ENCODE measurements at regions not wholly inside any gene's neighbourhood (a gene's known extent, or its start where the extent isn't known, plus 50 kb on each side); places are given as distances from the start of the nearest gene placed in this dataset.

DNA sequence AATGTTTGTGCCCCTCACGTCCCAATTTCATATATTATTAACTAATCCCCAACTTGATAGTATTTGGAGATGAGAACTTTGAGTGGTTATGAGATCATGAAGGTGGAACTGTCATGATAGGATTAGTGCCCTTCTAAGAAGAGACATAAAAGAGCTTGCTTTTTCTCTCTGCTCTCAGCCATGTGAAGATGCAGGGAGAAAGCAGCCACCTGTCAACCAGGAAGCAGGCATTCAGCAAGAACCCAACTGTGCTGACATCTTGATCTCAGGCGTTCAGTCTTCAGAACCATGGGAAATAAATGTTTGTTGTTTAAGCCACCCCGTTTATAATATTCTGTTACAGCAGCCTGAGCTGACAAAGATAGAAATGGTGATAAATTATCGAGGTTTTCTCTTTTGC, 278.7 kb upstream of the KCNMB2 start:
- peak in 1 of 2 experiments; percentile 28 for DNase-seq

DNA sequence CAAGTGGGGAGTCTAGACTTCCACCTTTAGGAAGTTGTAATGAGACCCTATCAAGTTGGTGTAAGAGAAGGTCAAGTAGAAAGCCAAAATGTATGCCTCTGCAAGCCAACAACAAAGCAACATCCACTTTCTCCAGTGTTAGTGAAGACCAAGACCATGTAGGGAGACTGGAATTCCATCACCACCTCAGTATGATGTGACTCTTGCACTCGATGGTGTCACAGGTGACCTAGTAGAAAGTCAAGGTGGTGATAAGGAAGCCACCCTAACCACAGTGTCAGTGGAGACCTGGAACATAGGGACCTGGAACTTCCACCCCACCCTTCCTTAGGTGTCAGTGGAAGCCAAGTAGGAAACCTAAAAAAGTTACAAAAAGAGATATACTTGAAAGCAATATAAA, 278.1 kb upstream of the KCNMB2 start:
- DNase-seq, result no peak

DNA sequence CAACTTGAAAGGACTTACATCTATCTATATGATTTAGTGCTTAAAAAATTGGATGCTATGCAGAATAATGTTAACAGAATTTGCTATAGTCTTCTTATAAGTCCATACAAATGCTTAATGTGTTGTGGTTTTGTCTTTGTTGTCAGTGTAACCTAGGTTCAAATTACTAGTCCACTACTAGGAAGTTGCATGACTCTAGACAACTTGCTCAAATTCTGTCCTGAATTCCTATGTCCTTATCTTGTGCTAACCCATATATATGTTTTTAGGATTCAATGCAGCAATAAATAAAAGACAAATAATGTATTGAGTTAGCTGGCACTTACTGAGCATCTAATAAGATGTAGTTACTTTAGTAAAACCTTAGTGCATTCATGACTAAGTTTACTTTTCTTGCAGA, 276.5 kb upstream of the KCNMB2 start:
- no peak for DNase-seq

DNA sequence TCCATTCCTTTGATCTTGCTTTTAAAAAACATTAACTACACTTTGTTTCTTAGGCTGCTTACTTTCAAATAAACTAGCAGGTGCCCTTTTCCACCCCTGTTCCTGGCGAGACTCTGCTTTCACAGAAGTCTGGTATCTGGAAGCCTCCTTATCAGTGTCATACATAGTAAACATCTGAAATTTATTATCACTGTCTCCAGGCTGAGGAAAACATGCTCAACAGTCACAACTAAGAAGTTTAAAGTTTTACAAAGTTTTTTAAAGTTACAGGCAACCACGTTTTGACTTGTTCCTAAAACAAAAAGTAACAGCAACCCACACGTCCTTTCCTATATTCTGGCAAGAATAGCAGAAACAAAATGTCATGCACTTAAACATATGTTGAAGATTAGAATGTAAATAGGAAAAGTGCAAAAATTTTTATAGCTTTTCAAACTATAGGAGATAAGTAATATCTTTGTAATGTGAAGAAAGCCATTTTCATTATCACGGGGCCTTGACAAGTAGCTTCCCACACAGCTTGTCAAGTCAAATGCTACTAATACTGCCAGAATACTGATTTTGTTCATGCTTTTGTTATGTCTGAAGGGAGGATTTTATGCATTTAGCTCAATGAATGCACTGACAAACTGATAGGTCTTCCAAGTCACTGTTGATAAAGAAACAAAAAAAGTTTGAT, 275.2 kb upstream of the KCNMB2 start:
- DNase-seq, result no peak

DNA sequence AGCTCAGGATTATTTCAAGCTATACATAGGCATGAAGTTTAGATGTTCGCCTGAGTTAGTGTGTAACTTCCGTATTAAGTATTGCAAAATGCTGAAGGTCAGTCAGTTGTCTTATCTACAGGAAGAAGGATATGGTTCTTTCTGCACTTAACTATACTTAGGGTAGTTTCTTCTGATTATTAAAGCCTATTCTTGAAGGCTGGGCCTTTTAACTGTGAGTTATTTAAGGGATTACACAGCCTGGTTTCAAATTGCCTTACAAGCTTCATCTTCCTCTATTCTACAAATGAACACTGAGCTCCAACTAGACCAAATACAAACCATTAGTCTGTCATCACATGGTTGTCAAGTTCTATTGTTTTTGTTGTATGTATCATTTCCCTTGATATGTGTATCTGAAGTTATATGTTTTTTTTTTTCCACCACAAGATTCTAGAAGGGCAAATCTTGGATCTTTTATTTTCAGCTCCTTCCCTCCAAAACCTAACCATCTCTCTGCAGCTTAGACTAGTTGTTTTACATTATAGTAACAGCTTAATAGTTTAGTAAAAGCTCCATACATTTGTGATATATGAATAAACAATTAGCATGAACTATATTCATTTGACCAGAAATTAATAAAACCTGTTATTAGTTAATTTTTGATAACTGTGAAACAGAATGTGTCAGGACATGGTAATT, 272.9 kb upstream of the KCNMB2 start:
- DNase-seq, result no peak

DNA sequence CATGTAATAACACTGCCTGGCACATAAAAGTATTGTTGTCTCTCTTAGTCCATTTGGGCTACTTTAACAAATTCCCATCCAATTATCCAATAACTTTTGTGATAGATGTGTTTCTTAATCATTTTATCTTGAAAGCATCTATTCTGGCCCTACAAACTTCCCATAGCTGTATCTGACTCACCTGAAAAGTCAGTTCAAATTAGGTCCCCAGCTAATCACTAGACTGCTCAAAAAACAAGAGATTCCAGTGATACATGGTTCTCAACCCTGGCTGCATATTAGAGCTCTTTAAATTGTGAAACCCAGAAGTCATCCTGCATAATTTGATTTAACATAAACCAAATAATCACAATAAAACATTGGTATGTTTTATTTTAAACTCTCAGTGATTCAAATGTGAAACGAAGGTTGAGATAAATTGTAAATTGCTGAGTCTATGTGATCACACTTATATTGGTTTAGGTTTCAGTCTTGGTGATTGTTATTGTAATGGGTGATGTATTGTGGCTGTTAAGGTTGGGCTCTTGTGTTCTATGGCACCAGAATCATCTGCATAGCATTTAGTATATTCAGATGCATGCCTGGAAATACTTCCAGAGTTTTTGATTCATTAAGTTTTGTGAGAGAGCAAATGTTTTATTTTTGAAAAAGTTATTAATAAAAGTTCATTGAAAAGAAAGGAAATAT, 268.9 kb upstream of the KCNMB2 start:
- no peak for DNase-seq

DNA sequence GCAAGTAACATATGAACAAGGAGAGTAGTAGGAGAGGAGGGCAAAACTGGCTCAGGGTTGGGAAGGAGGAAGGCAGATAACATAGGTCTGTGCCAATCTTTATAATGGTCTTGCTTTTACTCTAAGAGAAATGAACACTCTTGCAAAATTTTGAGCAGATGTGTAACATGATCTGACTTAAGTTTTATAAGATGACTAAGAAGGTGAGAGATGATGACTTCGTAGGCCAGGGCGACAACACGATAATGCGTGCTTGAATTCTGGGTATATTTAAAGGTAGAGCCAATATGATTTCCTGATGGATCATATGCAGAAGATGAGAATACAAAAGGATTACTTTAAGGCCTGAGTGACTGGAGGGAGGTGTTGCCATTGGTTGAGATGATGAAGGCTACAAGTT, 265.4 kb upstream of the KCNMB2 start:
- no peak for DNase-seq

DNA sequence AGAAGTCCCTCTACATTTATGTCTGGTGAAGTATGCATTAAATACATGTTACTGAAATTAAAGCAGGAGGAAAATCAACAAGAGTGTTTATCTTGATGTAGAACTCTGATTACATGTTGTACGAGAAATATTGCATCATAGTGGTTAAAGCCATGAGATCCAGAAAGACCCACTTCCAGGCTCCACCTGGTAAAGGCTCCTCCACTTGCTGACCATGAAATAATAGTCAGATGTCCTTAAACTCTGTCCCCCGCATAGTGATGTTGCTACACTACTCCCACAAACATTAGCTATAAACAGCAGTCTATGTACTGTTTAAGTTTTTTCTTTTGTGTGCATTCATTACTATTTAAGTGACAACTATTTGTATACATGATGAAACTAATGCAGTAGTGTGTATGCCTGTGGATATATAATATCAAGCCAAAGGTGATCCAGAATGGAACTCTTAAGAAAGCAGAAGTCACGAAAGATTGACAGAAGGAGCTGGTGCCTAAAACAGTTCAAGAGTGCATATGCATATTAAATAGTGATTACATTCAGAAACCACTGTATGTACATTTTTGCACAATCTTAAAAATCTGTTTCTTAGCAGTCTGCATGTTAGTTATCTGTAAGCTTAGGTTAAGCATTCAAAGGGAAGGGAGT, 264.4 kb upstream of the KCNMB2 start:
- no peak for DNase-seq

DNA sequence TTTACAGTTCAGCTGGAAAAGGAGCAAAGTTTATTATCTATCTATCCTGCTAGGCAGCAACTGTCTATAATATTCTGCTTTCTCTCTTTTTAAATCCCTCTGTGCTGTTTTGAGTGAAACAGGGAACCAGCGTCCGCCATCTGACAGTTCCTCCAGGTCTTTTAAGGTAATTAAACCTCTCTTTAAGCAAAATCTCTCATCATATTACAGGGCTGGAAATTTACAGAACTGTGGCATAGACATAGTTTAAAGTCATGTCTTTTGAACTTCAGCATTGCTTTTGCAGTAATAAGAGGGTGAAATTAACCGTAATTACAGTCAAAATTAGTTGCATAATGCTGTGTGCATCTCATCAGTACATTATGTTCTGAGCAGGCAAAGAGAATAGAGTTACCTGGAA, 263.4 kb upstream of the KCNMB2 start:
- DNase-seq, result no peak

DNA sequence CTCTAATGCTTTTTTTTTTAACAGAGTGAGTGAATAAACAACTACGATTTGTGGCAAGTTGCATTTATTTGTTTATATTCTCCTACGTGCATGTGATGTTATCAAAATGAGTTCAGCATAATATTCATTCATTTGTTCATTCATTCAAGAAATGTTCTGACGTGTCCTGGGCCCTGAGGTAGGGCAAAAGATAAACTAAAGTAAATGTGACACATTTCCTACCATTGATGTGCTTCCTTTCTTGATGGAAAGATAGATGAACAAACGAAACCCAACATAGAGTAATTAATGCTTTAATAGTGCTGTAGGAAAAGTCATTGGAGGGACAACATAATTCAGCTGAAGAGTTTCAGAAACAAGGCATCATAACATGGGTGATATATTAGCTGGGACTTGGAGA, 261.5 kb upstream of the KCNMB2 start:
- no peak for DNase-seq

DNA sequence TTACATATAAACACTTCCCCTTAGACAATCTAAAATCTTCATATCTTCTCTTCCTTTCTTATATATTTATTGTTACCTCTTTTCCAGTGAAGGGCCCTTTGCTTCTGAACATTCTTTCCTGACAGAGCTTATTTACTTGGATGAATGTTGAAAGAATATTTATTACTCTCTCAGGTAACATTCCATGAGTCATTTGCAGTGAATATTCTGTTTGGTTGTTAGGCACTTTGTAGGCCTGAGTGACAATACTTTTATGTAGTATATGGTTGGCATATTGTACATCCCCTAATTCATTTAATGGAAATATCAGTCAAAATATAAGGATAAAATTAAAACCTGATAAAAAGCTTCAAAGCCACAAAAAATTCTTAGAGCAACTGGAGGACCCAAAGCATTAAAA, 260.9 kb upstream of the KCNMB2 start:
- no peak for DNase-seq

DNA sequence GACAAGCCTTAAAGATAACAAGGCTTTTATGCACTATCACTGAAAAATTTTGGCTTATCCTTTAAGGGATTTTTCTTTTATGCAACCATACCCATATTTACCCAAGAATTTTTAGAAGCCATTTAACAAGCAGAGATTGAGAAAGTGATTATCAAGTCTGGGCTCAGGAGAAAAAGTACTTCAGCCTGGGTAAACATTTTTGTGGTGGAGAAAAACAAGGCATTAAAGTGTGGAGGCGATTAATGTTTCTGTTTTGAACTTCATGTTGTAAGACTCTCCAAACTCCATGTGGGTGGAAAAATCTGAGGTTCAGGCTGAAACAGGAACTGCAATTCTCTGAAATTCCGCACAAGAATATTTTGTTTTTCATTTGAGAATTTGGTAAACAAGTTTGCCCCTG, 260.4 kb upstream of the KCNMB2 start:
- DNase-seq, result no peak

DNA sequence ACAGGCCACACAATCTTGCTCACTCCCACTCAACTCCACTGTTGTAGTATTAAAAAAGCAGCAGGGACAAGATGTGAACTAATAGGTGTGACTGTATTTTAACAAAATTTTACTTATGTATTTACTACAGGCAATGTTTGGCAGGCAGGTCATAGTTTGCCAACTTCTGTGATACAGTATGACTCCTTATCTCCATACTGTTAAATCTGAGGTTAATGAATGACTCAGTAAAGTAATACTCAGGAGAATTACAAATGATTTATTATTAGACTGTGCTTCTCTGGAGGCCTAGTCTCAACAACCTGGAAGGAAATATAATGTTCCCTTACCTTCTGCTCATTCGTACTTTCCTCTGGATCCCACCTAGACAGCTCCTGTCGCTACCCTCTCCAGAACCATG, 258.6 kb upstream of the KCNMB2 start:
- no peak for DNase-seq

DNA sequence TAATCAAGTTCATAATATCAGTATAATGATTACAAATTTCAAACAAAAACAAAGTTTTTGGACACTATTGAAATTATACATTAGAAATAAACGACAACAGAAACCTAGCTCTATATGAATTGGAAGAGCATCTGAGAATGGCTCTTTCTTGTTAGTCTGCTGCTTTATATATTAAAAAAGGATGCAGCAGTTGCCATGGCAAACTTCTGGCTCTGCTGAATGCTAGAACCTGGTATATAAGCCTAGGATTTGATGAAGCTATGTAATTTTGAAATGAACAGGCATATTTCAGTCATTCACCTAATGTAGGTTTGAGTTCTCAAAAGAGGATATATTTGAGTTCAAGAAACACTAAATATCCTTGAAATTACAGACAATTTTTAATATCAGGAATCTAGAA, 252.7 kb upstream of the KCNMB2 start:
- no peak for DNase-seq

DNA sequence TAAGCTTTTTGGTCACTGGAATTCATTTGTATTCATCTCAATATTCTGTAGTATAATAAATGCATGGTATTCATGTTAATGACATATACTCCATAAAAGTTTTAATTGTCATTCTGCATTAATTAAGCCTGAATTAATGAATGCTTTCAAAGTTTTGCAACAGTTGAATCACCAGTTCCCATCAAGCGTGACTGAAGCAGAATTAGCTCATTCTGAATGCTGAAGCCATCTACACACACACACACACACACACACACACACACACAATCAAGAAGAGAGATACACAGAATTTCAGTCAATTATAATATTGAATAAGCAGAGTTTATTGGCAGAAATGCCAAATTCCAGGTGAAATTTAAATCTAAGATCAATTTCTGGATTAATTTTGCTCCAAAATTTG, 252.1 kb upstream of the KCNMB2 start:
- DNase-seq, result no peak

DNA sequence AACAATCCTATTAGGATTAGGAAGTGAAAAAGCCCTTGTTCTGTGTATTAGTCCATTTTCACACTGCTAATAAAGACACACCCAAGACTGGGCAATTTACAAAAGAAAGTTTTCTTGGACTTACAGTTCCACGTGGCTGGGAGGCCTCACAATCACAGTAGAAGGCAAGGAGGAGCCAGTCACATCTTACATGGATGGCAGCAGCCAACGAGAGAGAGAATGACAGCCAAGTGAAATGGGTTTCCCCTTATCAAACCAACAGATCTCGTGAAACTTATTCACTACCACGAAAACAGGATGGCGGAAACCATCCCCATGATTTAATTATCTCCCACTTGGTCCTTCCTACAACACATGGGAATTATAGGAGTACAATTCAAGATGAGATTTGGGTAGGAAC, 248.2 kb upstream of the KCNMB2 start:
- no peak for DNase-seq

DNA sequence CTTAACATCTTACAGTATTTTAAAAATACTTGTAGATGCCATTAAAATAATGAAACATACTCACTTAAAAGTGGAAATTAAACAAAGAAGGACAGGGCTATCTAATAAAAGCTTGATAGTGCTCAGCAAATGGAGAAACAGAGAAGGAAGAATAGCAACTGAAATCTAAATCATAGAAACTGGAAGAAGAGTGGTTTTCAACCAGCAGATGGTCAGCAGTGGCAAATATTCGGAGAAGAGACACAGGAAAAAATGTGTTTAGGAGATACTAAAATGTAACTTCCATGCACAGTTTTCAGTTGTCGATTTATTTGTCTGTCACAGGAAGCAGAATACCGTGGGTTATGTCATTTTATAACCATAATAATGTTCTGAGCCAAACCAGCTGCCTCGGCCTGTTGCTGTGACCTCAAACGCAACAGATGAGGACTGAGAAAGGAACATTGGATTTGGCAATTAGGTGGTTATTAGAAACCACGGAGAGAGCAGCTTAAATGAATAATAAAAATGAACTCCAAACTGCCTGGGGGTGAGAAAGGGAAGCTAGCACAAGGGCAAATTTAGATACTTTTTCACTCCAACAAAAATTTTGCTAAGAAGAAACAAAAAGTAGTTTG, 246.6 kb upstream of the KCNMB2 start:
- DNase-seq, result no peak

DNA sequence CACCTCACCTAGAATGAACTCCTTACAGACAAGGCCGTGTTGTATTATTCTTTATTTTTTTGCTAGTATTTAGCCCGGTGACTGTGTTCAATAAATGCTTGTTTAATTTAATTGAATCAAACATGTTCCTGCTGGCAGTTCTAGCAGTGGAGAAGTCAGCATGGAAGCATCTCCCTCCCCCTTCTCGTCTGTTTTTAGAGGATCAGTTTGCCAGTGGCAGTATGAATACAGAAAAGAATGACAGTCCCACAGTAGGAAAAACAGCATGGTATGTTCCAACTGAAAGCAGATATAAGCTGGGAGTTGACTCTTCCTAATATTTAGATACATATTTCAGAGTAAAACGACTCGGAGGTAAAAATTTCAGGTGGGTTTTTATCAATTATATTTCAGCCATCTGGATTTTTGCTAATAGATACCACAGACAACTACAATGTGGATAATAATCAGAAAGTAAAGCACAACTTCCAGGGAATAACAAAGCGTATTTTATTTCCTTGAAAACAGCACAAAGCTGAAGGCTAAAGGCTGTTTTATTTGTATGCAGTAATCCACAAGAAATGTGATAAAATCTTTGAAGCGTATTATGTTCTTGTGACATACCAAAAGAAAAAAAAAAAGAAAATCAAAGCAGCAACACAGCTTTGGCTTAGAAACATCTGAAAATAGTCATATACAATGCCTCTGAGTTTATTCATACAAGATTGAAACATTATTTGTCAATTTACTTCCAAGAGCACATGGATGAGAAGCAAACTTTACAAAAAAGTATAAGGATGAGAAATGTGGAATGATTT, 244.5 kb upstream of the KCNMB2 start:
- no peak for DNase-seq

DNA sequence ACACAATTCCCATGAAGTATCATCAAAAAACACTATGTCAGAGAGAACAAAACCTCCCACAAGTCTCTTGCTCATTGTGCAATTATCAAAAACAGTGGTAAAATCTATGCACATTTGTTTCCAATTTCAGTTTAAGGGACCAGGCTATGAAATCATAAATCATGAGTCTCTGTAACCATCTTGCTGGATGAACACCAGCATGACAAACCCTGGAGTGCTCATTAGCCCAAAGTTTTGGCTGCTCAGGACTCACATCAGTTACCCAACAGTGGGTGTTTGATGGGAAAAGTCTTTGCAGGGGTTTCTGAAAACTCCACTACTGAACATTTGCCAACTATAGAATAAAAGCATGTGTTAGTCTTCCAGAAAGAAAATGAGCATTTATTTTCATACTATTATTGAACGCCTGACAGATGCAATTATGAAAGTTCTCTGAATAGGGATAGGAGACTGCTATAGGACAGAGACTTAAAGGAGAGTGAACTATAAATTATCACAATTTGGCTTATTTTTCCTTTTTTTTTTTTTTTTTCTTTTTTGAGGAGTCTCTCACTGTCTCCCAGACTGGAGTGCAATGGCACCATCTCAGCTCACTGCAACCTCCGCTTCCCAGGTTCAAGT, 240.8 kb upstream of the KCNMB2 start:
- no peak for DNase-seq

DNA sequence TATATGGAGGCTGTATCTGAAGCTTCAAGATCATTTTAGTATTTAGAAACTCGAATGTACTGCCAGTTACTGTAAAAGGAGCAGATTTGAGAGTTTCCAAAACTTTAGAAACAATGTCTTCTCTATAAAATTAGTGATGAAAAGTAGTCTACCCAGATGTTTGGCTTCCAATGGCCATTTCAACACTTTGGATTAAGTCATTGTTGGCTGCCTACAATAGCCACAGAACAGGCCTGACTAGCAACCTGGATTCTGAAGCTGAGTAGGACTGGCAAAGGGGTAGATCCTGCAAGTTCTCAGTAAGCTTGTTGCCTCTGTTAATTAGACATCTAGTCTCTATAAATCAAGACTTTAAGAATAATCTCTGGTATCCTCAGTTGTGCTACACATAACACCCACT, 239.0 kb upstream of the KCNMB2 start:
- DNase-seq, result no peak

DNA sequence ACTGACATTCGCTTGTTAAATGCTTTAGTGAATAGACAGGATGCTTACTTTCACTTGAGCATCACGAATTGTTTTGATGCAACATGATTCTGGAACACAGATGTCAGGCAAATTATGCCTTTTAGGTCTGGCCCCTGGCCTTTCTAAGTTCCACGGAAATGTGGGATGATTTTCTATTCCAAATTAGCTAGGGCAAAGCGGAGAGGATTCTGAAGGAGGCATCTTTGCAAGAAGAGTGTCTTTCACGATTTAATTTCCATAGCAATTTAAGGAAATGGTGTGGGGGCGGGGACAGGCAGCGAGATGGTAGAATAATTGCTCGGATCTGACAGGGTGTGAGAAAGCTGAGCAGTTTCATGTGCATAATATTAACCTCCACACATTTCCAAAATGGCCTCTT, 238.5 kb upstream of the KCNMB2 start:
- no peak for DNase-seq

DNA sequence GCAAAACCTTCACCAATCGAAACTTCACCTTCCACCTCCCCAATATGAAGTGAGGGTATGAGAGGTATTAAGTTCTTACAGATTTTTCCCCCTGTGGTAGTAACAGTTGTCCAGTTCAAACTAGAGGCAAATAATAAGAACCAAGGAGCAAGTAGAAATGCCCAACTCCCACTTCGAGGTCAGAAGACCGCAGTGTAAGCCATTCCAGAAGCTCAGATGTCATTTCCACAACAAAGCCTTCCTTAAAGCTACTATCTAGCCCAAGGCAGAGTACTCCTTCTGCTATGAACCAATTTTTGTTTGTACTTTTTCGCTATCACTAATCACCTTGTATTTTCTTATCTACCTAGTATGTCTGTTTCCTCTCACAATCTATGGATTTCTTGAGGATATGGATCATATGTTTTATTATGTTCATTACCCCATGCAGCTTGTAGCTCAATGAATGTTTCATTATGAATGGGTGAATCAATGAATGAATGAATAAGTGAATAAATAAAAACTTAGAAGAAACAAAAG, 235.7 kb upstream of the KCNMB2 start:
- no peak for DNase-seq
